Ishikawa (cell line): ENCODE measurements at regions not wholly inside any gene's neighbourhood (a gene's known extent, or its start where the extent isn't known, plus 50 kb on each side); places are given as distances from the start of the nearest gene placed in this dataset.

ENCODE experiments used
- CEBPB ChIP-seq: IDR thresholded peaks from 2 replicates; pipeline ENCODE4 v1.6.1; 2012
- CREB1 ChIP-seq: IDR thresholded peaks from 2 replicates; pipeline ENCODE4 v1.6.1; 2012; ENCODE audit warnings: low read depth
- EGR1 ChIP-seq: IDR thresholded peaks from 2 replicates; pipeline ENCODE4 v1.6.1; 2012
- EP300 ChIP-seq: IDR thresholded peaks from 2 replicates; pipeline ENCODE4 v1.6.1; 2012; ENCODE audit warnings: borderline replicate concordance
- FOXM1 ChIP-seq: IDR thresholded peaks from 2 replicates; pipeline ENCODE4 v1.6.1; 2012; ENCODE audit warnings: low read depth, borderline replicate concordance
- NFIC ChIP-seq: IDR thresholded peaks from 2 replicates; pipeline ENCODE4 v1.6.1; 2012
- RAD21 ChIP-seq: IDR thresholded peaks from 2 replicates; pipeline ENCODE4 v1.6.1; 2012; ENCODE audit warnings: low read depth
- TAF1 ChIP-seq: IDR thresholded peaks from 2 replicates; pipeline ENCODE4 v1.6.1; 2012; ENCODE audit warnings: low read depth, mild to moderate bottlenecking
- TCF12 ChIP-seq: IDR thresholded peaks from 2 replicates; pipeline ENCODE4 v1.6.1; 2012; ENCODE audit warnings: low read depth
- TEAD4 ChIP-seq: IDR thresholded peaks from 2 replicates; pipeline ENCODE4 v1.6.1; 2012
- USF1 ChIP-seq: IDR thresholded peaks from 2 replicates; pipeline ENCODE4 v1.6.1; 2012
- YY1 ChIP-seq: IDR thresholded peaks from 2 replicates; pipeline ENCODE4 v1.6.1; 2012; ENCODE audit warnings: low read depth
- ZBTB7A ChIP-seq: IDR thresholded peaks from 2 replicates; pipeline ENCODE4 v1.6.1; 2012; ENCODE audit warnings: low read depth
- TF ChIP-seq, protein P1 (sequence below): IDR thresholded peaks from 2 replicates; pipeline ENCODE4 v1.6.1; 2012
- TF ChIP-seq, protein P2 (sequence below): IDR thresholded peaks from 2 replicates; pipeline ENCODE4 v1.6.1; 2012; ENCODE audit warnings: low read depth, mild to moderate bottlenecking

DNA sequence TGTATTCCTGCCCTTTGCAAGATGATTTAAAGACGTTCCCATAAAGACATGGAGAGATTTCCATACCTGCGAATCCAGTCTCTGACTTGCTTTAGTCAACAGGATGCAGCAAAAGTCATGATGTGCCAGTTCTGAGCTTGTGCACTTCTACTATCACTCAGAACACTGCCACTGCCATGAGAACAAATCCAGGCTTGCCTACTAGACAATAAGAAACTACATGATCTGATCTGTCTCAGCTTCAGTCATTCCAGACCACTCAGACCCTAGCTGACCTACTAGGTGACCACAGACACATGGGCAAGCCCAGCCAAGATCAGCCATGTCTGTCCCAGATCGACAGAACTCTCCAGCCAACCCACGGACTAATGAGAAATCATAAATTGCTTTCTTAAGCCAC, 219.2 kb downstream of the RRAGC start:
- TF ChIP-seq USF1 (no peak), NFIC (no peak), TAF1 (no peak), ZBTB7A (no peak), CREB1 (no peak), FOXM1 (no peak), EP300 (no peak), TCF12 (no peak), CEBPB (no peak), EGR1 (no peak), YY1 (no peak), TEAD4 (no peak), RAD21 (no peak)
- TF ChIP-seq, protein P1, sequence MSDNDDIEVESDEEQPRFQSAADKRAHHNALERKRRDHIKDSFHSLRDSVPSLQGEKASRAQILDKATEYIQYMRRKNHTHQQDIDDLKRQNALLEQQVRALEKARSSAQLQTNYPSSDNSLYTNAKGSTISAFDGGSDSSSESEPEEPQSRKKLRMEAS = no peak
- TF ChIP-seq, protein P2, sequence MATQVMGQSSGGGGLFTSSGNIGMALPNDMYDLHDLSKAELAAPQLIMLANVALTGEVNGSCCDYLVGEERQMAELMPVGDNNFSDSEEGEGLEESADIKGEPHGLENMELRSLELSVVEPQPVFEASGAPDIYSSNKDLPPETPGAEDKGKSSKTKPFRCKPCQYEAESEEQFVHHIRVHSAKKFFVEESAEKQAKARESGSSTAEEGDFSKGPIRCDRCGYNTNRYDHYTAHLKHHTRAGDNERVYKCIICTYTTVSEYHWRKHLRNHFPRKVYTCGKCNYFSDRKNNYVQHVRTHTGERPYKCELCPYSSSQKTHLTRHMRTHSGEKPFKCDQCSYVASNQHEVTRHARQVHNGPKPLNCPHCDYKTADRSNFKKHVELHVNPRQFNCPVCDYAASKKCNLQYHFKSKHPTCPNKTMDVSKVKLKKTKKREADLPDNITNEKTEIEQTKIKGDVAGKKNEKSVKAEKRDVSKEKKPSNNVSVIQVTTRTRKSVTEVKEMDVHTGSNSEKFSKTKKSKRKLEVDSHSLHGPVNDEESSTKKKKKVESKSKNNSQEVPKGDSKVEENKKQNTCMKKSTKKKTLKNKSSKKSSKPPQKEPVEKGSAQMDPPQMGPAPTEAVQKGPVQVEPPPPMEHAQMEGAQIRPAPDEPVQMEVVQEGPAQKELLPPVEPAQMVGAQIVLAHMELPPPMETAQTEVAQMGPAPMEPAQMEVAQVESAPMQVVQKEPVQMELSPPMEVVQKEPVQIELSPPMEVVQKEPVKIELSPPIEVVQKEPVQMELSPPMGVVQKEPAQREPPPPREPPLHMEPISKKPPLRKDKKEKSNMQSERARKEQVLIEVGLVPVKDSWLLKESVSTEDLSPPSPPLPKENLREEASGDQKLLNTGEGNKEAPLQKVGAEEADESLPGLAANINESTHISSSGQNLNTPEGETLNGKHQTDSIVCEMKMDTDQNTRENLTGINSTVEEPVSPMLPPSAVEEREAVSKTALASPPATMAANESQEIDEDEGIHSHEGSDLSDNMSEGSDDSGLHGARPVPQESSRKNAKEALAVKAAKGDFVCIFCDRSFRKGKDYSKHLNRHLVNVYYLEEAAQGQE = no peak

DNA sequence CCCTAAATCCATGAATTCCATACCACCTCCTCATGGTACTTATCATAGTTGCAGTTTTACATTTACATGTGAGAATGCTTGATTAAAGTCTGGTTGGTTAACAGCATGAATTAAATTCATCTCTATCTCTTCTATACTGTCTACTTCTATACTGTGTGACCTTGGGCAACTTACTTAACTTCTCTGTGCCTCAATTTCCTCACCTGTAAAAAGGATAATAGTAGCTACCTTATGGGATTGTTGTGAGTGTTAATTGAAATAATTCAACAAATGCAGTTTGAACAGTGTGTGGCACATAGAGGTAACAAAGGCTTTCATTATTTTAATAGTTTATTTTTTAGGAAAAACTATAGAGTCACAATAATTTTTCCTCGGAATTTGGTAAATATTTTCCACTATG, 231.3 kb downstream of the RRAGC start:
- TF ChIP-seq TAF1 = no peak
- no peak for TF ChIP-seq CEBPB
- TF ChIP-seq NFIC = no peak
- TF ChIP-seq USF1 = no peak
- no peak for TF ChIP-seq ZBTB7A

DNA sequence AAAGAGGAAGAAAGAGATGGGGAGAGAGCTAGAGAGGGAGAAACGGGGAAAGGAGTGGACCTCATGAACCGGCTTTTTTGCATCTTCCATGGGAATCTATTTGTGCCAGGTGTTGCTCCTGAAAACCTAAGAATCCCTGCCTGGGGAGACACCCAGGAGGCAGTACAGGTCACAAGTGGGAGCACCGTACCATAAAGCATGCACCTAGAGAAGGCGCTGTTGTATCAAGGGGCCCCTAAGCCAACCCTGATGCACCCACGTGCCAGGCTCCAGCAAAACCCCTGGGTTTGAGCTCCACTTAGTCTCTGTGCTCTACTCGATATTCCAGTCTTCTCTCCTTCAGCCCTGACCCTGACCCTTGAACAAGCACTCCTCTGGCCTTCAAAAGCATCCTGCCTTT, 233.6 kb downstream of the RRAGC start:
- TF ChIP-seq USF1 (no peak), RAD21 (no peak), CEBPB (no peak), EP300 (no peak), CREB1 (no peak), TCF12 (no peak), TAF1 (no peak)
- TF ChIP-seq, protein P1 = no peak

DNA sequence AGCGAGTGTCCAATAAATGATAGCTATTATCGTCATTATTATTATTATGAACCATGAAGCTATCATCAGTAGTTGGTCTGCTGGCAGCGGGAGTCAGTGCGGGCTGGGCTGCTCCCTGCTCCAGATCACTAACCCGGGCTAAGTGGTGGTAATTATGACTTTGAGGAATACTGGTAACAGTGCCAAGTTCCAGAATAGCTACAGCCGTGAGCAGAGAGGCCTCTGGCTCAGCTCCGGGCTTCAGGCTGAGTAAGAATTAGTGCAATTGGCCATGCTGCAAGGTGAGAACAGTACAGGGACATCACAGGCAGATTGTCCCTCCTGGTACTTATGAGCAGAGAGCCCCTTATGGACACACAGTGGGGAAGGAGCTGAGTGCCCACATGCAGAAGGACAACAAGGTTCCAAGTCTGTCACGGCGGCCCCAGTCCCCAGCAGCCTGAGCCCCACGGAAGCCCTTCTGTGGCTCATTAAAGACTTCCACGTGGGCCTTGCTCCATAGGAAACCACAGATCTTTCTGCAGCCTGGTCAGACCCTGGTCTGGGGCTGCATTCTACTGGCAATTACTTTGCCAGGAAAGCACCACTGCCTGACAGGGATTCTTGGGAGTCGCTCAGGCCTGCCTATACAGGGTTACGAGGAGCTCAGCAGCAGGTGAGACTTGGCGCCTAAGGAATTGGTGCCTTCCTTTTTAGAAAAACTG, 235.1 kb downstream of the RRAGC start:
- TF ChIP-seq YY1 (no peak), RAD21 (no peak), FOXM1 (no peak), EP300 (no peak), TEAD4 (no peak), CEBPB (no peak)
- TF ChIP-seq, protein P1 = no peak

DNA sequence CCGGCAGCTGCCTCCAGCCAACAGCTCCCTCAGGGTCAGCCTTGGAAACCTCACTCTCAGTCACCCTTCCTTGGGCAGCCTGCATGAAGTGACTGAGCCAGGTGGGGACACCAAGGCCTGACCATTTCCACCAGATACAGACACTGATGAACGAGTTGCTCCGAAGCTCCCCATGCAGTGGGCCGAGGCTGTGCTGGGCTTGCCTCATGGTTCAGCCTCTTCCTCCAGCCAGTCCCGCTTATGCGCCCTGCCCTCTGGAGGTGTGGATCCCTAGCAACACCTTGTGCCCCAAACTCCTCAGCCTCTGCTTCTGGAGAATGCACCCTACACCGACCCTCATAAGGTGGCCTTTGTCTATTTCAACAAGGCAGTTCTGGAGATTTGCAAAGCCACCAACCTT, 236.0 kb downstream of the RRAGC start:
- TF ChIP-seq TCF12 = no peak
- TF ChIP-seq FOXM1 = no peak
- no peak for TF ChIP-seq NFIC
- TF ChIP-seq YY1 = no peak
- no peak for TF ChIP-seq EGR1
- no peak for TF ChIP-seq CREB1
- TF ChIP-seq RAD21 = no peak

DNA sequence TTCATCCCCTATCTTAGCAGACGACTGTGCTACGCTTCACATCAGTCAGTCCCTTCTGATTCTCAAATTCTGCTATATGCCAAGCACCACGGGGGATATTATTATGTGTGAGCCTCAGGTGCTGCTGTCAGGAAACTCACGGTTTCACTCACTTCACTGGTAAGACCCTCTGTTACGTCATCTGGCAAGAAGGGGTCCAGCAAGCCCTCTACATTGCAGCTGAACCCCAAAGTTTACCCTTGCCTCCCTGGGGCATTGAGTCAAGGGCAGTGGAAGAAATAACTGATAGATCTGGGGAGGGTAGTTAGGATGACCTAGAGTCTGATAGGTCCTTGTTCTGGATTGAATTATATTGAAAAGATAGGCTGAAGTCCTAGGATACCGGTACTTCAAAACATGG, 237.4 kb downstream of the RRAGC start:
- TF ChIP-seq RAD21 = no peak
- TF ChIP-seq, protein P2 = no peak
- no peak for TF ChIP-seq CREB1
- no peak for TF ChIP-seq EP300
- TF ChIP-seq CEBPB = no peak
- no peak for TF ChIP-seq EGR1
- TF ChIP-seq TAF1 = no peak
- TF ChIP-seq, protein P1 = no peak
- no peak for TF ChIP-seq YY1
- TF ChIP-seq USF1 = no peak
- TF ChIP-seq TCF12 = no peak
- TF ChIP-seq TEAD4 = no peak
